Ovary (tissue), 3 donors: ENCODE measurements at regions not wholly inside any gene's neighbourhood (a gene's known extent, or its start where the extent isn't known, plus 50 kb on each side); places are given as distances from the start of the nearest gene placed in this dataset.

Experiments used
- EP300 ChIP-seq: sonication (generic); formaldehyde crosslinking; IDR thresholded peaks from one replicate; pipeline ENCODE4 v1.6.1; 2017; ENCODE audit warnings: antibody characterized with exemption
- POLR2A ChIP-seq: fragments of 450-650 bp; IDR thresholded peaks from one replicate; pipeline ENCODE4 v1.6.1; 2017; ENCODE audit warnings: antibody characterized with exemption, mild to moderate bottlenecking, moderate library complexity
- TF ChIP-seq, protein P1 (sequence below), 3 donors: fragments of 450-650 bp in 2 of 3; fragments of 200-600 bp in 1 of 3; IDR thresholded peaks; one replicate each; pipeline versions ENCODE4 v1.5.1 to v1.8.0; 2016 to 2022; ENCODE audit warnings: antibody characterized with exemption in 3 of 3, mild to moderate bottlenecking in 1 of 3
- donor health status: DM: no; HTN: no; CAD: no.

DNA sequence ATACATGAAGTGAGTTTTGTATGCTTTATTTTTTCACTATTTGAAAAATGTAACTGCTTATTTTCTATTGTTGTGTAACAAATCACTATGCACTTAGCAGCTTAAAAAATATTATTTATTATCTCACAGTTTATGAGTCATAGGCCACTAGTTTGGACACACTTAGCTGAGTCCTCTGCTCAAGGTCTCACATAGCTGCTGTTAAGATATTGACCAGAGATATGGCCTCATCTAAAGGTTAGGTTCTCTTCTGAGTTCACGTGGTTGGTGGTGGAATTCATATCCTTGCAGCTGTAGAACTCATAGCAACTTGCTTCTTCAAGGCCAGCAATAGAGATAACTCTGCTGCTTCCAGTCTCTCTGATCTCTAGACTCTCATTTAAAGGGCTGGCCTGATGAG lies 534.4 kb downstream of the SPRY1 start:
- TF ChIP-seq POLR2A: no peak
- TF ChIP-seq, protein P1, sequence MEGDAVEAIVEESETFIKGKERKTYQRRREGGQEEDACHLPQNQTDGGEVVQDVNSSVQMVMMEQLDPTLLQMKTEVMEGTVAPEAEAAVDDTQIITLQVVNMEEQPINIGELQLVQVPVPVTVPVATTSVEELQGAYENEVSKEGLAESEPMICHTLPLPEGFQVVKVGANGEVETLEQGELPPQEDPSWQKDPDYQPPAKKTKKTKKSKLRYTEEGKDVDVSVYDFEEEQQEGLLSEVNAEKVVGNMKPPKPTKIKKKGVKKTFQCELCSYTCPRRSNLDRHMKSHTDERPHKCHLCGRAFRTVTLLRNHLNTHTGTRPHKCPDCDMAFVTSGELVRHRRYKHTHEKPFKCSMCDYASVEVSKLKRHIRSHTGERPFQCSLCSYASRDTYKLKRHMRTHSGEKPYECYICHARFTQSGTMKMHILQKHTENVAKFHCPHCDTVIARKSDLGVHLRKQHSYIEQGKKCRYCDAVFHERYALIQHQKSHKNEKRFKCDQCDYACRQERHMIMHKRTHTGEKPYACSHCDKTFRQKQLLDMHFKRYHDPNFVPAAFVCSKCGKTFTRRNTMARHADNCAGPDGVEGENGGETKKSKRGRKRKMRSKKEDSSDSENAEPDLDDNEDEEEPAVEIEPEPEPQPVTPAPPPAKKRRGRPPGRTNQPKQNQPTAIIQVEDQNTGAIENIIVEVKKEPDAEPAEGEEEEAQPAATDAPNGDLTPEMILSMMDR (IDR thresholded peaks at IDR 0.05): no peak
- TF ChIP-seq EP300: no peak
